PC-9 (cell line): ENCODE measurements at regions not wholly inside any gene's neighbourhood (a gene's known extent, or its start where the extent isn't known, plus 50 kb on each side); places are given as distances from the start of the nearest gene placed in this dataset.

Experiments used
- BruUV-seq: library from RNA; stranded (reverse); fragments of 400-500 nt; replicated peaks from 2 replicates; lab custom pipeline; 2021; lab: Mats Ljungman, UMichigan
- CTCF ChIA-PET: fragments of 300-600 bp; sonication (Branson Sonifier 250); formaldehyde crosslinking; loops from one replicate; lab custom pipeline; 2022; ENCODE audit warnings: antibody characterized with exemption; lab: Charles Lee
- POLR2A ChIA-PET: fragments of 300-600 bp; sonication (Branson Sonifier 250); formaldehyde crosslinking; loops from one replicate; lab custom pipeline; 2022; ENCODE audit warnings: antibody characterized with exemption; ENCODE audit not compliant: unreplicated experiment; lab: Charles Lee
- DNase-seq, 2 experiments: peaks; one replicate each; pipeline versions ENCODE4 v3.0.0 to v3.0.0-alpha.2; 2015 to 2022; ENCODE audit warnings: mixed read lengths in 1 of 2
- H2AFZ ChIP-seq: fragments of 200-600 bp; sonication (generic); 2 replicates; pipeline ENCODE4 v1.8.1; 2017; ENCODE audit warnings: antibody characterized with exemption
- H3F3A ChIP-seq: fragments of 200-600 bp; sonication (generic); 2 replicates; pipeline ENCODE4 v1.8.1; 2017; ENCODE audit warnings: antibody characterized with exemption, mild to moderate bottlenecking, low read depth; ENCODE audit not compliant: insufficient read depth
- H3K27ac ChIP-seq: fragments of 200-600 bp; sonication (generic); 2 replicates; pipeline ENCODE4 v1.6.1; 2016; ENCODE audit warnings: mixed run types
- H3K27me3 ChIP-seq: fragments of 200-600 bp; sonication (generic); 2 replicates; pipeline ENCODE4 v1.6.1; 2016; ENCODE audit warnings: low read depth, mixed run types; ENCODE audit not compliant: insufficient read depth
- H3K36me3 ChIP-seq: fragments of 200-600 bp; sonication (generic); 2 replicates; pipeline ENCODE4 v1.6.1; 2016; ENCODE audit warnings: low read depth, mixed run types
- H3K4me1 ChIP-seq: fragments of 200-600 bp; sonication (generic); replicated peaks from 2 replicates; pipeline ENCODE4 v1.6.1; 2016; ENCODE audit warnings: mixed run types; ENCODE audit not compliant: insufficient read depth
- H3K4me2 ChIP-seq: fragments of 200-600 bp; sonication (generic); 2 replicates; pipeline ENCODE4 v1.6.1; 2017; ENCODE audit warnings: mixed run types
- H3K4me3 ChIP-seq: fragments of 200-600 bp; sonication (generic); 2 replicates; pipeline ENCODE4 v1.6.1; 2016; ENCODE audit warnings: mixed run types
- H3K79me2 ChIP-seq: fragments of 200-600 bp; sonication (generic); 2 replicates; pipeline ENCODE4 v1.6.1; 2017; ENCODE audit warnings: low read depth, mixed run types
- H3K9me2 ChIP-seq: fragments of 200-600 bp; sonication (generic); 2 replicates; pipeline ENCODE4 v1.8.1; 2017; ENCODE audit warnings: mild to moderate bottlenecking; ENCODE audit not compliant: insufficient read depth
- H3K9me3 ChIP-seq: fragments of 200-600 bp; sonication (generic); 2 replicates; pipeline ENCODE4 v1.8.1; 2016; ENCODE audit warnings: low read depth; ENCODE audit not compliant: insufficient read depth
- H4K20me1 ChIP-seq: fragments of 200-600 bp; sonication (generic); 2 replicates; pipeline ENCODE4 v1.8.1; 2017; ENCODE audit not compliant: insufficient read depth
- CTCF ChIP-seq: fragments of 200-600 bp; sonication (generic); conservative IDR thresholded peaks from 2 replicates; pipeline ENCODE4 v1.6.1; 2017; ENCODE audit warnings: mixed run types, antibody characterized with exemption, mild to moderate bottlenecking, moderate library complexity
- EZH2 ChIP-seq: fragments of 200-600 bp; sonication (generic); IDR thresholded peaks from 2 replicates; pipeline ENCODE4 v1.8.0; 2017; ENCODE audit warnings: antibody characterized with exemption, low read depth
- intact Hi-C: fragments of 100-400 bp; cut with micrococcal nuclease; formaldehyde crosslinking; loops from one replicate; pipeline ENCODE4 v1.10.0; 2022; ENCODE audit not compliant: unreplicated experiment

GRCh38 chr7:23925088-23925487 lies 215.1 kb downstream of the STK31 start:
- no peaks in the 10 kb centered on the region for H3K4me1 ChIP-seq
- H3K9me2 ChIP-seq: no peaks in the 10 kb centered on the region
- H3K27ac ChIP-seq: no peak overlapping the region
- BruUV-seq: no TSS peak
- no peaks in the 10 kb centered on the region for H3K36me3 ChIP-seq
- intact Hi-C loops: no loop called here
- no peaks in the 10 kb centered on the region for H4K20me1 ChIP-seq
- CTCF ChIA-PET: interaction anchor here (0.5 to 0.6 kb wide), 2 partner anchors 378 to 1401 kb away, joined by 4 to 6 read pairs; no protein-coding TSS in a partner anchor
- H2AFZ ChIP-seq: no peak overlapping the region
- no peaks in the 10 kb centered on the region for H3K79me2 ChIP-seq
- POLR2A ChIA-PET: no interaction called here
- H3K4me3 ChIP-seq: no peak overlapping the region
- TF ChIP-seq CTCF (no peak), EZH2 (no peak)
- no peaks in the 10 kb centered on the region for H3F3A ChIP-seq
- H3K4me2 ChIP-seq: no peak overlapping the region
- H3K27me3 ChIP-seq: no peaks in the 10 kb centered on the region
- DNase-seq: no peak
- H3K9me3 ChIP-seq: no peaks in the 10 kb centered on the region

GRCh38 chr7:23927709-23928417 lies 217.8 kb downstream of the STK31 start:
- DNase-seq: no peak
- ChIA-PET CTCF (no interaction called here), POLR2A (no interaction called here)
- Histone ChIP-seq H3K79me2 (no peaks in the 10 kb centered on the region), H3K4me3 (no peak overlapping the region), H3K36me3 (no peaks in the 10 kb centered on the region), H3F3A (no peaks in the 10 kb centered on the region), H3K9me2 (no peaks in the 10 kb centered on the region), H3K9me3 (no peaks in the 10 kb centered on the region), H4K20me1 (no peaks in the 10 kb centered on the region), H3K4me1 (peaks cover 13% of the 10 kb centered on the region), H3K27ac (no peak overlapping the region), H3K27me3 (no peaks in the 10 kb centered on the region), H3K4me2 (no peak overlapping the region), H2AFZ (no peak overlapping the region)
- BruUV-seq: no TSS peak
- TF ChIP-seq CTCF (no peak), EZH2 (no peak)
- intact Hi-C loops: no loop called here

DNA sequence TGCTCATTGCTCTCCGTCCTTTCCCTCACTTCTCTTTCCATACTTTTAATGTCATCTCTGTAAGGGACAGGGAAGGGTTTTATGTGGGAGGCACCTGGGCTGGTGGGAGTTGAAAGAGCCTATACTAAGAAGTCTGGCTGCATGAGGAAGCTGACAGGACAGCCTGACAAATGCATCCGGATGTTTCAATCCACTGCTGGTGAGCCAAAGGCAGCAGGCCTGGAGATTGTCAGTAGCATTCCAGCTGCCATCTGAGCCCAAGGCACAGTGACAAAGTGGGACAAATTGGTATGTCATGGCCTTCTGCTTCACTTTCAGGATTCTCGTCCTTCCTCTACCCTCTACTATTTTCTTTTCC lies 218.4 kb downstream of the STK31 start:
- H2AFZ ChIP-seq: no peak overlapping the region
- no peaks in the 10 kb centered on the region for H4K20me1 ChIP-seq
- intact Hi-C loops: no loop called here
- H3K4me1 ChIP-seq: peaks cover 13% of the 10 kb centered on the region
- BruUV-seq: no TSS peak
- H3K79me2 ChIP-seq: no peaks in the 10 kb centered on the region
- H3K27me3 ChIP-seq: no peaks in the 10 kb centered on the region
- no peaks in the 10 kb centered on the region for H3F3A ChIP-seq
- no peak overlapping the region for H3K4me2 ChIP-seq
- ChIA-PET POLR2A (no interaction called here), CTCF (no interaction called here)
- no peaks in the 10 kb centered on the region for H3K9me3 ChIP-seq
- H3K9me2 ChIP-seq: no peaks in the 10 kb centered on the region
- no peak for DNase-seq
- no peaks in the 10 kb centered on the region for H3K36me3 ChIP-seq
- H3K27ac ChIP-seq: no peak overlapping the region
- H3K4me3 ChIP-seq: no peak overlapping the region
- TF ChIP-seq CTCF (no peak), EZH2 (no peak)
